K562 (cell line): ENCODE measurements at regions not wholly inside any gene's neighbourhood (a gene's known extent, or its start where the extent isn't known, plus 50 kb on each side); places are given as distances from the start of the nearest gene placed in this dataset.

Experiments
- CCAR2 ChIP-seq: fragments of 200-400 bp; formaldehyde crosslinking; IDR thresholded peaks from 2 replicates; pipeline ENCODE4 v1.6.1; 2017; ENCODE audit warnings: mild to moderate bottlenecking, low read depth, low read length
- ETS2 ChIP-seq: IDR thresholded peaks from 2 replicates; pipeline ENCODE4 v1.6.1; 2016; ENCODE audit warnings: borderline replicate concordance, missing genetic modification characterization, mild to moderate bottlenecking, moderate library complexity, missing compliant biosample characterization; ENCODE audit not compliant: poor library complexity, severe bottlenecking
- FOXP1 ChIP-seq: sonication (generic); formaldehyde crosslinking; IDR thresholded peaks from 2 replicates; pipeline ENCODE4 v1.8.0; 2022; ENCODE audit warnings: mild to moderate bottlenecking, missing genetic modification reagents
- STAT5B ChIP-seq: fragments of 250-450 bp; sonication (Bioruptor Pico); IDR thresholded peaks from 2 replicates; pipeline ENCODE4 v1.8.0; 2021; ENCODE audit warnings: mild to moderate bottlenecking, inconsistent platforms
- ZNF316 ChIP-seq: fragments of 450-650 bp; IDR thresholded peaks from 2 replicates; pipeline ENCODE4 v1.6.1; 2016
- TF ChIP-seq, protein P1 (sequence below), 2 experiments: fragments of 450-650 bp; IDR thresholded peaks; 2 replicates each; pipeline ENCODE4 v1.6.1; 2018; ENCODE audit warnings: mild to moderate bottlenecking in 2 of 2, low read depth in 1 of 2; ENCODE audit not compliant: partially characterized antibody in 2 of 2
- TF ChIP-seq, protein P2 (sequence below): fragments of 450-650 bp; IDR thresholded peaks from 2 replicates; pipeline ENCODE4 v1.6.1; 2016; ENCODE audit warnings: low read depth, mild to moderate bottlenecking, moderate library complexity

DNA sequence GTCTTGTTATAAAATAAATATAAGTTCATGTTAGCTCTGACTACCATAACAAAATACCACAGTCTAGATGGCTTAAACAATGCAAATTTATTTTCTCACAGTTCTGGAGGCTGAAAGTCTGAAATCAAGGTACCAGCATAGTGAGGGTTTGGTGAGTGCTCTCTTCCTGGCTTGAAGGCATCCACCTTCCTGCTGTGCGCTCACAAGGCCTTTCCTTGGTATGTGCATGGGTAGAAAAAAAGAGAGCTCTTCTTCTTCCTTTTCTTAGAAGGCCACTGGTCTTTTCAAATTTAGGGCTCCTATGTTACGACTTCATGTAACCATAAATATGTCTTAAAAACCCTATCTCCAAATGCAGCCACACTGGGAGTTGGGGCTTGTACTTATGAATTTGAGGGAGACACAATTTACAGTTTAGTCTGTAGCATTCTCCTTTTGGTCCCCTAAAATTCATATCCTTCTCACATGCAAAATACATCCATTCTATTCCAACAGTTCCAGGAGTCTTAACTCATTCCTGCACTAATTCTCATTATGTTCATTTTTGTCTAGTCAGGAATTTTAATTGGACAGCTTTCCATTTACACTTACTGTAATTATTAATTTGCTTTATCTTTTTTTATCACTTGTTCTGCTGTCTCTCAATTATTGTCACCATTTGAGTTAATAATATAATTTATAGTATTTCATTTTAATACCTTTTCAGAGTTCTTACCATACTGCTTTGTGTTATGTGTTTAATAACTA is 381.9 kb upstream of the EPHA7 start (continued):
- TF ChIP-seq, protein P1, sequence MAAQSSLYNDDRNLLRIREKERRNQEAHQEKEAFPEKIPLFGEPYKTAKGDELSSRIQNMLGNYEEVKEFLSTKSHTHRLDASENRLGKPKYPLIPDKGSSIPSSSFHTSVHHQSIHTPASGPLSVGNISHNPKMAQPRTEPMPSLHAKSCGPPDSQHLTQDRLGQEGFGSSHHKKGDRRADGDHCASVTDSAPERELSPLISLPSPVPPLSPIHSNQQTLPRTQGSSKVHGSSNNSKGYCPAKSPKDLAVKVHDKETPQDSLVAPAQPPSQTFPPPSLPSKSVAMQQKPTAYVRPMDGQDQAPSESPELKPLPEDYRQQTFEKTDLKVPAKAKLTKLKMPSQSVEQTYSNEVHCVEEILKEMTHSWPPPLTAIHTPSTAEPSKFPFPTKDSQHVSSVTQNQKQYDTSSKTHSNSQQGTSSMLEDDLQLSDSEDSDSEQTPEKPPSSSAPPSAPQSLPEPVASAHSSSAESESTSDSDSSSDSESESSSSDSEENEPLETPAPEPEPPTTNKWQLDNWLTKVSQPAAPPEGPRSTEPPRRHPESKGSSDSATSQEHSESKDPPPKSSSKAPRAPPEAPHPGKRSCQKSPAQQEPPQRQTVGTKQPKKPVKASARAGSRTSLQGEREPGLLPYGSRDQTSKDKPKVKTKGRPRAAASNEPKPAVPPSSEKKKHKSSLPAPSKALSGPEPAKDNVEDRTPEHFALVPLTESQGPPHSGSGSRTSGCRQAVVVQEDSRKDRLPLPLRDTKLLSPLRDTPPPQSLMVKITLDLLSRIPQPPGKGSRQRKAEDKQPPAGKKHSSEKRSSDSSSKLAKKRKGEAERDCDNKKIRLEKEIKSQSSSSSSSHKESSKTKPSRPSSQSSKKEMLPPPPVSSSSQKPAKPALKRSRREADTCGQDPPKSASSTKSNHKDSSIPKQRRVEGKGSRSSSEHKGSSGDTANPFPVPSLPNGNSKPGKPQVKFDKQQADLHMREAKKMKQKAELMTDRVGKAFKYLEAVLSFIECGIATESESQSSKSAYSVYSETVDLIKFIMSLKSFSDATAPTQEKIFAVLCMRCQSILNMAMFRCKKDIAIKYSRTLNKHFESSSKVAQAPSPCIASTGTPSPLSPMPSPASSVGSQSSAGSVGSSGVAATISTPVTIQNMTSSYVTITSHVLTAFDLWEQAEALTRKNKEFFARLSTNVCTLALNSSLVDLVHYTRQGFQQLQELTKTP (IDR thresholded peaks at IDR 0.05; ENCODE audit: low read depth in 1 of 2, partially characterized antibody in 2 of 2): no peak
- no peak for TF ChIP-seq ETS2 (tag)
- no peak for TF ChIP-seq CCAR2
- TF ChIP-seq STAT5B (CRISPR knock-in tag): no peak
- no peak for TF ChIP-seq FOXP1 (CRISPR knock-in tag)
- TF ChIP-seq, protein P2, sequence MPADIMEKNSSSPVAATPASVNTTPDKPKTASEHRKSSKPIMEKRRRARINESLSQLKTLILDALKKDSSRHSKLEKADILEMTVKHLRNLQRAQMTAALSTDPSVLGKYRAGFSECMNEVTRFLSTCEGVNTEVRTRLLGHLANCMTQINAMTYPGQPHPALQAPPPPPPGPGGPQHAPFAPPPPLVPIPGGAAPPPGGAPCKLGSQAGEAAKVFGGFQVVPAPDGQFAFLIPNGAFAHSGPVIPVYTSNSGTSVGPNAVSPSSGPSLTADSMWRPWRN: no peak
- peak; percentile 56 for TF ChIP-seq ZNF316
